ENCODE measurements at regions not wholly inside any gene's neighbourhood (a gene's known extent, or its start where the extent isn't known, plus 50 kb on each side); places are given as distances from the start of the nearest gene placed in this dataset.

DNA sequence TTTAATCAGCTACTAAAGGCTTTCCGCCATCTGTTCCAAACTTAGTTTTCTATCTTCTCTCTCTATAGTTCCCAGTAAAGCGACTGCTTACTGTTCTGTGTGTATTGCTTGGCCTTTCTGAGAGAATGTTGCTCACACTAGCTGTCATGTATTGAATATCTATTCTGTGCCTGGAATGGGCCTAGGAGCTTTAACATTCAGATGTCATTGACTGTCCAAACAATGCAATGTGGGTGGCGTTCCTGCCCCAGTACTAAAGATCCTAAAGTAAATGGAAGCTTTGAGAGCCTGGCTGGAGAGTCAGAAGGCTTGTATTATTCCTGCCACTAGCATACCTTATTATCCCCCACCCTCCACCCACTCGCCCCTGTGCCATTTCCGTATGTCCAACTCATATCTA, 163.5 kb downstream of the SDHAF3 start:
- TF ChIP-seq TAF1 (IDR thresholded peaks at IDR 0.05; ENCODE audit: borderline replicate concordance, low read depth, low read length) (no peak), POLR2A (IDR thresholded peaks at IDR 0.05; ENCODE audit: low read depth, low read length) (no peak), POLR2AphosphoS5 (IDR thresholded peaks at IDR 0.05; ENCODE audit: low read depth, low read length) (no peak)

All from GM12892 (cell line).